B cell (primary cell): ENCODE measurements at regions not wholly inside any gene's neighbourhood (a gene's known extent, or its start where the extent isn't known, plus 50 kb on each side); places are given as distances from the start of the nearest gene placed in this dataset.

Source experiments
- ATAC-seq: fragments of 200-7000 bp; cut with Tn5 transposase; one replicate; pipeline ENCODE4 v1.10.0; 2021; ENCODE audit warnings: low read depth, mild to moderate bottlenecking, moderate number of reproducible peaks, moderate library complexity
- CTCF ChIA-PET: fragments of 350-600 bp; sonication (Branson Sonifier 250); formaldehyde crosslinking; loops from one replicate; lab custom pipeline; 2021; ENCODE audit warnings: antibody characterized with exemption, inconsistent platforms; lab: Charles Lee
- POLR2A ChIA-PET: fragments of 350-600 bp; sonication (Branson Sonifier 250); formaldehyde crosslinking; loops from one replicate; lab custom pipeline; 2021; ENCODE audit warnings: antibody characterized with exemption; lab: Charles Lee
- DNase-seq: peaks from one replicate; pipeline ENCODE4 v3.0.0; 2013
- H2AFZ ChIP-seq: 2 replicates; pipeline ENCODE4 v1.6.1; 2012; ENCODE audit warnings: mild to moderate bottlenecking, low read depth, low read length; ENCODE audit not compliant: insufficient read depth, poor library complexity, severe bottlenecking
- H3K27ac ChIP-seq, 2 donors: 1 replicate in 1 of 2; 2 replicates in 1 of 2; pipeline ENCODE4 v1.5.1; 2012 to 2013; ENCODE audit warnings: low read length in 2 of 2, mild to moderate bottlenecking in 2 of 2, moderate library complexity in 1 of 2
- H3K27me3 ChIP-seq, 4 experiments: fragments of 200-600 bp in 1 of 4; sonication (generic) in 1 of 4; replicated peaks in 1 of 4; 1 replicate in 2 of 4; 2 replicates in 2 of 4; pipeline versions ENCODE4 v1.6.1 to v1.7.0; 2013 to 2016; ENCODE audit warnings: low read length in 3 of 4, mild to moderate bottlenecking in 2 of 4, mixed read lengths in 1 of 4, moderate library complexity in 1 of 4; ENCODE audit not compliant: insufficient read depth in 4 of 4, control insufficient read depth in 3 of 4; ENCODE audit errors: control extremely low read depth in 1 of 4
- H3K36me3 ChIP-seq, 2 experiments: replicated peaks in 1 of 2; 1 replicate in 1 of 2; 2 replicates in 1 of 2; pipeline versions ENCODE4 v1.6.1 to v1.7.1; 2013; ENCODE audit warnings: low read length in 1 of 2; ENCODE audit not compliant: insufficient read depth in 2 of 2, control insufficient read depth in 1 of 2; ENCODE audit errors: control extremely low read depth in 1 of 2, extremely low read depth in 1 of 2
- H3K4me1 ChIP-seq, 2 donors: fragments of 200-600 bp in 1 of 2; sonication (generic) in 1 of 2; 1 replicate in 1 of 2; 2 replicates in 1 of 2; pipeline versions ENCODE4 v1.5.1 to v1.6.1; 2013 to 2017; ENCODE audit warnings: low read length in 2 of 2; ENCODE audit not compliant: control insufficient read depth in 2 of 2, insufficient read depth in 2 of 2
- H3K4me2 ChIP-seq: replicated peaks from 2 replicates; pipeline ENCODE3; 2012; ENCODE audit warnings: mild to moderate bottlenecking, low read depth, low read length; ENCODE audit not compliant: poor library complexity, severe bottlenecking
- H3K4me3 ChIP-seq, 5 experiments: fragments of 200-600 bp in 1 of 5; sonication (generic) in 1 of 5; 1 replicate in 3 of 5; 2 replicates in 2 of 5; pipeline versions ENCODE4 v1.5.1 to v1.7.0; 2011 to 2016; ENCODE audit warnings: low read length in 4 of 5, mild to moderate bottlenecking in 4 of 5, low read depth in 2 of 5, control low read depth in 1 of 5, moderate library complexity in 1 of 5; ENCODE audit not compliant: insufficient read depth in 1 of 5; ENCODE audit errors: control extremely low read depth in 1 of 5, extremely low read depth in 1 of 5
- H3K79me2 ChIP-seq: fragments of 200-600 bp; sonication (generic); one replicate; pipeline ENCODE4 v1.6.0; 2016; ENCODE audit warnings: low read length; ENCODE audit not compliant: control insufficient read depth, insufficient read depth
- H3K9ac ChIP-seq: fragments of 200-600 bp; sonication (generic); 2 replicates; pipeline ENCODE4 v1.6.1; 2017; ENCODE audit warnings: mild to moderate bottlenecking, low read length, moderate library complexity
- H3K9me3 ChIP-seq, 3 donors: one replicate each; pipeline versions ENCODE4 v1.6.1 to v1.7.1; 2013; ENCODE audit warnings: low read length in 2 of 3; ENCODE audit not compliant: control insufficient read depth in 2 of 3, insufficient read depth in 1 of 3; ENCODE audit errors: control extremely low read depth in 1 of 3
- H4K20me1 ChIP-seq: 2 replicates; pipeline ENCODE4 v1.6.0; 2012; ENCODE audit warnings: mild to moderate bottlenecking, low read length; ENCODE audit not compliant: insufficient read depth, control insufficient read depth, poor library complexity, severe bottlenecking
- H3K27ac Mint-ChIP-seq: one replicate; pipeline ENCODE4 v1.8.0; 2021; ENCODE audit warnings: mixed read lengths
- H3K27me3 Mint-ChIP-seq: one replicate; pipeline ENCODE4 v1.8.0; 2021; ENCODE audit warnings: mixed read lengths
- H3K4me1 Mint-ChIP-seq: one replicate; pipeline ENCODE4 v1.8.0; 2021; ENCODE audit warnings: mixed read lengths
- H3K4me3 Mint-ChIP-seq: one replicate; pipeline ENCODE4 v1.8.0; 2021; ENCODE audit warnings: mixed read lengths
- H3K9me3 Mint-ChIP-seq: one replicate; pipeline ENCODE4 v1.8.0; 2022; ENCODE audit warnings: mixed read lengths; ENCODE audit not compliant: insufficient read depth
- CTCF ChIP-seq: fragments of 200-600 bp; IDR thresholded peaks from one replicate; pipeline ENCODE4 v1.8.0; 2022; ENCODE audit warnings: antibody characterized with exemption, mild to moderate bottlenecking
- EZH2 ChIP-seq: IDR thresholded peaks from 2 replicates; pipeline ENCODE4 v1.6.1; 2012; ENCODE audit warnings: borderline replicate concordance, low read depth, mild to moderate bottlenecking, moderate library complexity, low read length; ENCODE audit not compliant: insufficient read depth, poor library complexity, severe bottlenecking
- WGBS: methylation state at CpG from one replicate; pipeline ENCODE4 v1.1.5; 2013; ENCODE audit warnings: missing lambda C conversion rate; ENCODE audit not compliant: insufficient coverage; 5-methylcytosine and 5-hydroxymethylcytosine counted together
- intact Hi-C: fragments of 100-400 bp; cut with micrococcal nuclease; formaldehyde crosslinking; loops from one replicate; pipeline ENCODE4 v1.10.0; 2022

GRCh38 chr6:140548366-140548765 is 1173.9 kb upstream of the CITED2 start:
- Mint-ChIP-seq H3K4me3 (no peak overlapping the region), H3K9me3 (no peaks in the 10 kb centered on the region), H3K27ac (no peak overlapping the region), H3K4me1 (no peaks in the 10 kb centered on the region), H3K27me3 (no peaks in the 10 kb centered on the region)
- TF ChIP-seq EZH2, result no peak
- TF ChIP-seq CTCF, result no peak
- Histone ChIP-seq H3K27me3 (no peaks in the 10 kb centered on the region), H3K4me2 (no peak overlapping the region), H3K9me3 (no peaks in the 10 kb centered on the region), H3K4me1 (no peaks in the 10 kb centered on the region), H3K9ac (no peak overlapping the region), H3K4me3 (no peak overlapping the region), H4K20me1 (no peaks in the 10 kb centered on the region), H3K36me3 (no peaks in the 10 kb centered on the region), H2AFZ (no peak overlapping the region), H3K27ac (no peak overlapping the region), H3K79me2 (no peaks in the 10 kb centered on the region)
- POLR2A ChIA-PET, result no interaction called here
- DNase-seq (no peak), ATAC-seq (no peak)
- CTCF ChIA-PET, result no interaction called here
- no CpG with 5 or more reads among the region's 1 CpG for WGBS
- intact Hi-C loops, result no loop called here

- Histone ChIP-seq H3K4me1 (no peaks in the 10 kb centered on the region), H3K36me3 (no peaks in the 10 kb centered on the region), H3K27ac (no peak overlapping the region), H3K9me3 (no peaks in the 10 kb centered on the region), H4K20me1 (no peaks in the 10 kb centered on the region), H3K4me2 (no peak overlapping the region), H3K27me3 (no peaks in the 10 kb centered on the region), H3K4me3 (no peak overlapping the region), H3K79me2 (no peaks in the 10 kb centered on the region), H3K9ac (no peak overlapping the region), H2AFZ (no peak overlapping the region)
- Mint-ChIP-seq H3K4me1 (no peaks in the 10 kb centered on the region), H3K27ac (no peak overlapping the region), H3K9me3 (no peaks in the 10 kb centered on the region), H3K4me3 (no peak overlapping the region), H3K27me3 (no peaks in the 10 kb centered on the region)
- CTCF ChIA-PET, result no interaction called here
- ATAC-seq, result no peak
- POLR2A ChIA-PET, result no interaction called here
- no peak for TF ChIP-seq EZH2
- no peak for TF ChIP-seq CTCF
- no peak for DNase-seq
- intact Hi-C loops, result no loop called here
- WGBS, result no CpG with 5 or more reads among the region's 3 CpGs
Observed at GRCh38 chr6:140546640-140547039, 1172.2 kb upstream of the CITED2 start.
